CD14-positive monocyte (primary cell): ENCODE measurements at regions not wholly inside any gene's neighbourhood (a gene's known extent, or its start where the extent isn't known, plus 50 kb on each side); places are given as distances from the start of the nearest gene placed in this dataset.

Experiments
- DNase-seq, 3 donors: peaks; one replicate each; pipeline ENCODE4 v3.0.0-alpha.2; 2011 to 2022
- H2AFZ ChIP-seq: 2 replicates; pipeline ENCODE4 v1.6.0; 2012; ENCODE audit warnings: mild to moderate bottlenecking, low read depth, low read length, inconsistent platforms; ENCODE audit not compliant: insufficient read depth, poor library complexity, severe bottlenecking
- H3K27ac ChIP-seq, 2 donors: 1 replicate in 1 of 2; 2 replicates in 1 of 2; pipeline ENCODE4 v1.5.1; 2012 to 2013; ENCODE audit warnings: low read length in 2 of 2, control low read depth in 1 of 2, inconsistent platforms in 1 of 2, low read depth in 1 of 2, mild to moderate bottlenecking in 1 of 2
- H3K27me3 ChIP-seq, 2 donors: one replicate each; pipeline versions ENCODE4 v1.6.0 to v1.6.1; 2011 to 2013; ENCODE audit warnings: low read length in 2 of 2; ENCODE audit not compliant: control insufficient read depth in 2 of 2, insufficient read depth in 2 of 2
- H3K36me3 ChIP-seq, 2 donors: replicated peaks in 1 of 2; 1 replicate in 1 of 2; 2 replicates in 1 of 2; pipeline versions ENCODE4 v1.5.1 to v1.6.1; 2012 to 2013; ENCODE audit warnings: low read length in 2 of 2, control low read depth in 1 of 2, inconsistent platforms in 1 of 2, mild to moderate bottlenecking in 1 of 2; ENCODE audit not compliant: insufficient read depth in 2 of 2, control insufficient read depth in 1 of 2
- H3K4me1 ChIP-seq, 2 donors: 1 replicate in 1 of 2; 2 replicates in 1 of 2; pipeline versions ENCODE4 v1.5.1 to v1.6.1; 2012 to 2013; ENCODE audit warnings: low read length in 2 of 2, control low read depth in 1 of 2, inconsistent platforms in 1 of 2, mild to moderate bottlenecking in 1 of 2, moderate library complexity in 1 of 2; ENCODE audit not compliant: insufficient read depth in 2 of 2, control insufficient read depth in 1 of 2
- H3K4me2 ChIP-seq: replicated peaks from 2 replicates; pipeline ENCODE3; 2012; ENCODE audit warnings: low read length, moderate library complexity, mild to moderate bottlenecking; ENCODE audit not compliant: poor library complexity, severe bottlenecking; ENCODE audit errors: extremely low read depth
- H3K4me3 ChIP-seq, 3 experiments: fragments of 200-600 bp in 1 of 3; sonication (generic) in 1 of 3; replicated peaks in 1 of 3; 1 replicate in 2 of 3; 2 replicates in 1 of 3; pipeline ENCODE4 v1.5.1; 2011 to 2013; ENCODE audit warnings: low read length in 3 of 3, mild to moderate bottlenecking in 3 of 3, control low read depth in 2 of 3, low read depth in 2 of 3, inconsistent platforms in 1 of 3, moderate library complexity in 1 of 3
- H3K79me2 ChIP-seq: 2 replicates; pipeline ENCODE4 v1.6.0; 2012; ENCODE audit warnings: mild to moderate bottlenecking, control low read depth, inconsistent platforms, low read length, moderate library complexity; ENCODE audit not compliant: insufficient read depth
- H3K9ac ChIP-seq: 2 replicates; pipeline ENCODE4 v1.6.0; 2017; ENCODE audit warnings: low read length, mild to moderate bottlenecking; ENCODE audit not compliant: insufficient read depth, poor library complexity, severe bottlenecking
- H3K9me3 ChIP-seq, 2 donors: replicated peaks in 1 of 2; 1 replicate in 1 of 2; 2 replicates in 1 of 2; pipeline versions ENCODE4 v1.5.1 to v1.6.1; 2012 to 2013; ENCODE audit warnings: low read length in 2 of 2, control low read depth in 1 of 2; ENCODE audit not compliant: control insufficient read depth in 1 of 2, insufficient read depth in 1 of 2
- H4K20me1 ChIP-seq: 2 replicates; pipeline ENCODE4 v1.6.0; 2012; ENCODE audit warnings: mild to moderate bottlenecking, low read length, control low read depth, moderate library complexity; ENCODE audit not compliant: insufficient read depth
- H3K27ac Mint-ChIP-seq, 7 donors: one replicate each; pipeline ENCODE4 v1.8.0; 2020; ENCODE audit warnings: mild to moderate bottlenecking in 7 of 7, mixed read lengths in 7 of 7, moderate library complexity in 6 of 7, inconsistent platforms in 2 of 7
- H3K27me3 Mint-ChIP-seq, 3 donors: one replicate each; pipeline ENCODE4 v1.8.0; 2021 to 2022; ENCODE audit warnings: low read depth in 3 of 3, mild to moderate bottlenecking in 3 of 3, mixed read lengths in 3 of 3, moderate library complexity in 3 of 3, inconsistent platforms in 1 of 3
- H3K36me3 Mint-ChIP-seq, 2 donors: one replicate each; pipeline ENCODE4 v1.8.0; 2020; ENCODE audit warnings: mixed read lengths in 2 of 2, inconsistent platforms in 1 of 2, mild to moderate bottlenecking in 1 of 2
- H3K4me1 Mint-ChIP-seq: one replicate; pipeline ENCODE4 v1.8.0; 2020; ENCODE audit warnings: mild to moderate bottlenecking, mixed read lengths
- H3K4me3 Mint-ChIP-seq, 2 donors: one replicate each; pipeline ENCODE4 v1.8.0; 2020; ENCODE audit warnings: mild to moderate bottlenecking in 2 of 2, mixed read lengths in 2 of 2, moderate library complexity in 1 of 2
- H3K9me3 Mint-ChIP-seq, 7 donors: one replicate each; pipeline ENCODE4 v1.8.0; 2020 to 2022; ENCODE audit warnings: mixed read lengths in 7 of 7, mild to moderate bottlenecking in 6 of 7, moderate library complexity in 6 of 7, inconsistent platforms in 2 of 7
- WGBS: methylation state at CpG from one replicate; pipeline ENCODE4 v1.1.5; 2013; ENCODE audit warnings: missing lambda C conversion rate; ENCODE audit not compliant: insufficient coverage; 5-methylcytosine and 5-hydroxymethylcytosine counted together
- intact Hi-C, 2 donors: fragments of 100-400 bp; cut with micrococcal nuclease; formaldehyde crosslinking; loops; one replicate each; pipeline versions ENCODE4 v1.15.0 to v1.15.1; 2023
- TF ChIP-seq, protein P1 (sequence below): fragments of 200-600 bp; IDR thresholded peaks from one replicate; pipeline ENCODE4 v1.8.0; 2022; ENCODE audit warnings: antibody characterized with exemption, mild to moderate bottlenecking

DNA sequence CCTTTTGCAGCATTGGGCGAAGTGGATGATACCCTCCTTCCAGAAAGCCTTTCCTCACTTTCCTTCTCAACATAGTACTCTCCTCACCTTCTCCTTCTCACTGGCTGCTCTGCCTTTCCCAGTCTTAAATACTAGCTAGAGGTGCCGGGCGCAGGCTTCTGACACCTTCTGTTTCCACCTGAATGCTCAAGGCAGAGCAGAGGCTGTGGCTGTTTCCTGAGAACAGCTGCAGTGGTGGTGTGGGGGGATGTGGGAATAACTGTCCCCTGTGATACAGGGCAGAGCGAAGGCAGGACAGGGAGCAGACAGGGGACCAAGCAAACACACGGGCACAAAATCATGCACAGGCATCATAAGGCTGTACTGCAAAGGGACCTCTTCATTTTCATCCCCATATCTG is 303.1 kb downstream of the SS18 start:
- Histone ChIP-seq H3K9ac (no peak overlapping the region), H3K4me1 (no peaks in the 10 kb centered on the region), H3K27ac (no peak overlapping the region), H3K4me3 (no peak overlapping the region), H3K36me3 (no peaks in the 10 kb centered on the region), H3K9me3 (peaks cover 3 to 6% of the 10 kb centered on the region in 2 donors), H3K79me2 (no peaks in the 10 kb centered on the region), H3K27me3 (no peaks in the 10 kb centered on the region), H3K4me2 (no peak overlapping the region), H4K20me1 (no peaks in the 10 kb centered on the region), H2AFZ (no peak overlapping the region)
- peaks cover 0 to 18% (median 3%) of the 10 kb centered on the region in 7 donors for H3K9me3 Mint-ChIP-seq
- no peaks in the 10 kb centered on the region for H3K4me1 Mint-ChIP-seq
- no peak for DNase-seq
- 98% methylated on average over 5 of the region's 5 CpGs for WGBS
- no peak overlapping the region for H3K27ac Mint-ChIP-seq
- H3K4me3 Mint-ChIP-seq = no peak overlapping the region
- intact Hi-C loops = no loop called here
- no peaks in the 10 kb centered on the region for H3K36me3 Mint-ChIP-seq
- TF ChIP-seq, protein P1, sequence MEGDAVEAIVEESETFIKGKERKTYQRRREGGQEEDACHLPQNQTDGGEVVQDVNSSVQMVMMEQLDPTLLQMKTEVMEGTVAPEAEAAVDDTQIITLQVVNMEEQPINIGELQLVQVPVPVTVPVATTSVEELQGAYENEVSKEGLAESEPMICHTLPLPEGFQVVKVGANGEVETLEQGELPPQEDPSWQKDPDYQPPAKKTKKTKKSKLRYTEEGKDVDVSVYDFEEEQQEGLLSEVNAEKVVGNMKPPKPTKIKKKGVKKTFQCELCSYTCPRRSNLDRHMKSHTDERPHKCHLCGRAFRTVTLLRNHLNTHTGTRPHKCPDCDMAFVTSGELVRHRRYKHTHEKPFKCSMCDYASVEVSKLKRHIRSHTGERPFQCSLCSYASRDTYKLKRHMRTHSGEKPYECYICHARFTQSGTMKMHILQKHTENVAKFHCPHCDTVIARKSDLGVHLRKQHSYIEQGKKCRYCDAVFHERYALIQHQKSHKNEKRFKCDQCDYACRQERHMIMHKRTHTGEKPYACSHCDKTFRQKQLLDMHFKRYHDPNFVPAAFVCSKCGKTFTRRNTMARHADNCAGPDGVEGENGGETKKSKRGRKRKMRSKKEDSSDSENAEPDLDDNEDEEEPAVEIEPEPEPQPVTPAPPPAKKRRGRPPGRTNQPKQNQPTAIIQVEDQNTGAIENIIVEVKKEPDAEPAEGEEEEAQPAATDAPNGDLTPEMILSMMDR = no peak
- peaks cover 0 to 2% (median 2%) of the 10 kb centered on the region in 3 donors for H3K27me3 Mint-ChIP-seq

DNA sequence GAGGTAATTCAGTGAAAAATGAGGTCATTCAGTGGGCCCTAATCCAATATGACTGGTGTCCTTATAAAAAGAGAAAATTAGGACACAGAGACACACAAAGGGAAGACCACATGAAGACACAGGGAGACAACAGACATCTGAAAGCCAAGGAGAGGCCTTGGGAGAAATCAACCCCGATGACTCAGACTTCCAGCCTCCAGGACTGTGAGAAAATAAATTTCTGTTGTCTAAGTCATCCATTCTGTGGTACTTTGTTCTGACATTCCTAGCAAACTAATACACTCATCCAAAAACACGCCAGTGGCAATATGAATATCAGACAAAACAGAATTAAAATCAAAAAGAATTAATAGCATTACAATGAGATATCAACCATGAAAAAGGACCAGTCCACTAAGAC is 303.7 kb downstream of the SS18 start:
- TF ChIP-seq, protein P1 = no peak
- no peak overlapping the region for H3K27ac Mint-ChIP-seq
- no peaks in the 10 kb centered on the region for H4K20me1 ChIP-seq
- WGBS = 100% methylated on average over 1 of the region's 2 CpGs
- DNase-seq = no peak
- H3K4me3 ChIP-seq = no peak overlapping the region
- no peaks in the 10 kb centered on the region for H3K27me3 ChIP-seq
- H3K4me2 ChIP-seq = no peak overlapping the region
- no peak overlapping the region for H3K27ac ChIP-seq
- H3K36me3 ChIP-seq = no peaks in the 10 kb centered on the region
- no peaks in the 10 kb centered on the region for H3K79me2 ChIP-seq
- no peak overlapping the region for H2AFZ ChIP-seq
- no peaks in the 10 kb centered on the region for H3K36me3 Mint-ChIP-seq
- peaks cover 0 to 2% (median 2%) of the 10 kb centered on the region in 3 donors for H3K27me3 Mint-ChIP-seq
- no peaks in the 10 kb centered on the region for H3K4me1 Mint-ChIP-seq
- H3K4me3 Mint-ChIP-seq = no peak overlapping the region
- intact Hi-C loops = no loop called here
- no peak overlapping the region for H3K9ac ChIP-seq
- no peaks in the 10 kb centered on the region for H3K4me1 ChIP-seq
- peaks cover 3 to 6% of the 10 kb centered on the region in 2 donors for H3K9me3 ChIP-seq
- H3K9me3 Mint-ChIP-seq = peaks cover 0 to 18% (median 3%) of the 10 kb centered on the region in 7 donors
